ENCODE measurements at regions not wholly inside any gene's neighbourhood (a gene's known extent, or its start where the extent isn't known, plus 50 kb on each side); places are given as distances from the start of the nearest gene placed in this dataset.
"Not testable (repeated sequence)": the region's sequence is repeated elsewhere in the genome, so short reads cannot be mapped to it uniquely, and the experiment has no call there.

GRCh38 chr13:71359641-71360040 is 507.4 kb downstream of the DACH1 start:
- ChIA-PET POLR2A (no interaction called here), CTCF (interaction anchor here (1.0 to 1.4 kb wide), 2 partner anchors 22 to 40 kb away, joined by 3 to 4 read pairs; no protein-coding TSS in a partner anchor)

GRCh38 chr13:71358218-71358617 is 508.8 kb downstream of the DACH1 start:
- TF ChIP-seq CTCF (IDR thresholded peaks at IDR 0.05; ENCODE audit: control extremely low read depth, extremely low read depth, low read depth, missing control alignments), result no peak
- ChIA-PET POLR2A (no interaction called here), CTCF (interaction anchor here (0.8 kb wide), 1 partner anchor 52 kb away, joined by 3 read pairs; no protein-coding TSS in a partner anchor)
- no peak for DNase-seq (ENCODE audit: extremely low spot score)

More at GRCh38 chr13:71359641-71360040, 507.4 kb downstream of the DACH1 start:
- no peak for DNase-seq (ENCODE audit: extremely low spot score)
- TF ChIP-seq CTCF (IDR thresholded peaks at IDR 0.05; ENCODE audit: control extremely low read depth, extremely low read depth, low read depth, missing control alignments), result no peak

GRCh38 chr13:71355010-71355409 is 512.0 kb downstream of the DACH1 start:
- CTCF ChIA-PET, result no interaction called here
- DNase-seq (ENCODE audit: extremely low spot score), result no peak
- TF ChIP-seq CTCF (IDR thresholded peaks at IDR 0.05; ENCODE audit: control extremely low read depth, extremely low read depth, low read depth, missing control alignments), result no peak
- POLR2A ChIA-PET, result no interaction called here

GRCh38 chr13:71350886-71351285 is 516.1 kb downstream of the DACH1 start:
- CTCF ChIA-PET, result no interaction called here
- no peak for TF ChIP-seq CTCF (IDR thresholded peaks at IDR 0.05; ENCODE audit: control extremely low read depth, extremely low read depth, low read depth, missing control alignments)
- no peak for DNase-seq (ENCODE audit: extremely low spot score)
- POLR2A ChIA-PET, result no interaction called here

GRCh38 chr13:71345856-71346255 is 521.1 kb downstream of the DACH1 start:
- DNase-seq (ENCODE audit: extremely low spot score); POLR2A ChIA-PET; CTCF ChIA-PET: not testable (repeated sequence)

GRCh38 chr13:71339736-71340135 is 527.3 kb downstream of the DACH1 start:
- TF ChIP-seq CTCF (IDR thresholded peaks at IDR 0.05; ENCODE audit: control extremely low read depth, extremely low read depth, low read depth, missing control alignments), result no peak
- CTCF ChIA-PET, result interaction anchor here (0.9 kb wide), 1 partner anchor 16 kb away, joined by 3 read pairs; no protein-coding TSS in a partner anchor
- POLR2A ChIA-PET, result no interaction called here
- no peak for DNase-seq (ENCODE audit: extremely low spot score)

- ChIA-PET CTCF (interaction anchor here (1.2 kb wide), 1 partner anchor 42 kb away, joined by 3 read pairs; no protein-coding TSS in a partner anchor), POLR2A (no interaction called here)
- DNase-seq (ENCODE audit: extremely low spot score), result no peak
- no peak for TF ChIP-seq CTCF (IDR thresholded peaks at IDR 0.05; ENCODE audit: control extremely low read depth, extremely low read depth, low read depth, missing control alignments)
Measured at GRCh38 chr13:71339005-71339404, 528.0 kb downstream of the DACH1 start.

Data from GM10248 (cell line).